Right lobe of liver (tissue), 6 donors: ENCODE measurements at regions not wholly inside any gene's neighbourhood (a gene's known extent, or its start where the extent isn't known, plus 50 kb on each side); places are given as distances from the start of the nearest gene placed in this dataset.

Experiments used
- ATAC-seq, 4 donors: fragments of 200-7000 bp; cut with Tn5 transposase; one replicate each; pipeline ENCODE4 v1.9.1; 2020; ENCODE audit warnings: mild to moderate bottlenecking in 4 of 4, moderate library complexity in 4 of 4
- DNase-seq, 3 donors: peaks; one replicate each; pipeline ENCODE4 v3.0.0-alpha.2; 2020
- H3K27ac ChIP-seq, 3 donors: fragments of 200-600 bp; one replicate each; pipeline ENCODE4 v1.8.0; 2022
- H3K27me3 ChIP-seq, 2 donors: fragments of 200-600 bp; one replicate each; pipeline ENCODE4 v1.8.0; 2022
- H3K36me3 ChIP-seq, 4 donors: fragments of 200-600 bp; sonication (generic) in 1 of 4; one replicate each; pipeline versions ENCODE4 v1.5.1 to v1.8.0; 2017 to 2022; ENCODE audit warnings: control low read depth in 1 of 4
- H3K4me1 ChIP-seq, 4 donors: fragments of 200-600 bp; sonication (generic) in 1 of 4; one replicate each; pipeline versions ENCODE4 v1.5.1 to v1.8.0; 2017 to 2022; ENCODE audit warnings: control low read depth in 1 of 4
- H3K4me3 ChIP-seq, 3 donors: fragments of 200-600 bp; one replicate each; pipeline ENCODE4 v1.8.0; 2022
- H3K9me3 ChIP-seq, 4 donors: fragments of 200-600 bp; sonication (generic) in 1 of 4; one replicate each; pipeline versions ENCODE4 v1.5.1 to v1.8.0; 2017 to 2022; ENCODE audit warnings: control low read depth in 1 of 4
- CTCF ChIP-seq, 4 donors: fragments of 200-600 bp in 3 of 4; fragments of 450-650 bp in 1 of 4; IDR thresholded peaks; one replicate each; pipeline versions ENCODE4 v1.5.1 to v1.8.0; 2016 to 2022; ENCODE audit warnings: antibody characterized with exemption in 4 of 4, mild to moderate bottlenecking in 2 of 4
- POLR2A ChIP-seq: fragments of 450-650 bp; IDR thresholded peaks from one replicate; pipeline ENCODE4 v1.6.1; 2017; ENCODE audit warnings: antibody characterized with exemption, mild to moderate bottlenecking
- WGBS: methylation state at CpG from one replicate; pipeline ENCODE4 v1.1.6; 2018; ENCODE audit warnings: low coverage, low lambda C conversion rate; ENCODE audit not compliant: insufficient coverage; ENCODE audit errors: missing lambda C conversion rate; 5-methylcytosine and 5-hydroxymethylcytosine counted together
- intact Hi-C, 2 donors: fragments of 100-400 bp; cut with DNase I; formaldehyde crosslinking; loops; one replicate each; pipeline versions ENCODE4 v1.11.2 to v1.14.1; 2022
- donor health status: DM: no; HTN: yes; CAD: no.
- donor health status: DM: no; HTN: no; CAD: no.
- donor health status: DM: no; HTN: no; CAD: no.
- donor health status: DM: no; HTN: yes; CAD: no.
- donor health status: DM: no; HTN: yes; CAD: no.

GRCh38 chr1:17916702-17917101 is 161.6 kb downstream of the ACTL8 start:
- H3K4me3 ChIP-seq, result no peak overlapping the region
- no peaks in the 10 kb centered on the region for H3K36me3 ChIP-seq
- H3K4me1 ChIP-seq, result no peaks in the 10 kb centered on the region
- TF ChIP-seq CTCF (IDR thresholded peaks at IDR 0.05) (no peak), POLR2A (no peak)
- no peaks in the 10 kb centered on the region for H3K27me3 ChIP-seq
- WGBS, result no CpG with 5 or more reads among the region's 3 CpGs
- no peak overlapping the region for H3K27ac ChIP-seq
- no peaks in the 10 kb centered on the region for H3K9me3 ChIP-seq
- ATAC-seq, result no peak
- DNase-seq, result no peak
- intact Hi-C loops, result no loop called here

GRCh38 chr1:17919525-17920439 is 164.6 kb downstream of the ACTL8 start:
- Histone ChIP-seq H3K4me3 (no peak overlapping the region), H3K36me3 (no peaks in the 10 kb centered on the region), H3K9me3 (no peaks in the 10 kb centered on the region), H3K27ac (no peak overlapping the region), H3K4me1 (no peaks in the 10 kb centered on the region), H3K27me3 (no peaks in the 10 kb centered on the region)
- WGBS, result 18% methylated on average over 7 of the region's 10 CpGs
- ATAC-seq (peak; percentile 43 to 65 (median 58)), DNase-seq (no peak)
- intact Hi-C loops, result loop anchor here in 1 of 2 donors (10.0 kb wide), 1 partner anchor 185 kb away; the partner anchor contains the start of gene IGSF21
- TF ChIP-seq POLR2A (no peak), CTCF (IDR thresholded peaks at IDR 0.05) (peak in 3 of 4 donors; percentile 22 to 43 (median 32))

DNA sequence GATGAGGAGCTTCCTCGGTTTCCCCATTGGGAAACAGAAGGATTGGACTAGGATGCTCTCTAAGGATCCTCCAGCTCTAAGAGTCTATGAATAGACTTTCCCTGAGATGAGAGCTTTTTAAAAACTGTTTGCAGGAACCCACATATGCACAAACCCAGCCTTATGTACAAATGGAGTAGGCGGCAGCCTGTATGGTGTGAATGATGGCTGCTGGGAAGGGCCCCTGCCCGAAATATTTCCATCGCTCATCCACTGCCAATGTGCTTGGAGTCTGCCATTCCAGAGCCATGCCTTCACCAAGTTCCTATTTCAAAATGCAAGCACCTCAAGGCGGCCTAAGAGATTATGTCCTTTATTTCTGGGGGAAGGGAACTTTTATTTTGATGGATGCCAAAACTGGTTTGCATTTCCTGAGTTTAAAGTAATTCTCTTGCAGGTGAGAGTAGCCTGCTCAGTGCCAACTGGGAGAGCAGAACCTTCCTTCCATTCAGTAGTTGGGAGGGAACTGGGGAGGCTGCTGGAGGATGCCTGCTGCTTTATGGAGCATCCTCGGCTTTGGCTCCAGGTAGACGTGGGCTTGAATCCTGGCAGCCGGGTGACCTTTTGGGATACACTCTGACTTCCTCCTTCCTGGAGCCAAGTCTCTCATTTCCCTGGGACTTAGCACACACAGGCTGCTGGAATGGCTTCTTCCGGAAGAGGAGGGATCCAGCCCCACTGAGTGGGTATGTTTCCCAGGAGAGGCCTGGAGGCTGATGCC is 165.9 kb downstream of the ACTL8 start:
- Histone ChIP-seq H3K4me1 (no peaks in the 10 kb centered on the region), H3K4me3 (no peak overlapping the region), H3K9me3 (no peaks in the 10 kb centered on the region), H3K36me3 (no peaks in the 10 kb centered on the region), H3K27me3 (no peaks in the 10 kb centered on the region), H3K27ac (no peak overlapping the region)
- 46% methylated on average over 5 of the region's 9 CpGs for WGBS
- ATAC-seq (no peak), DNase-seq (no peak)
- TF ChIP-seq CTCF (IDR thresholded peaks at IDR 0.05), result no peak
- no peak for TF ChIP-seq POLR2A
- intact Hi-C loops, result loop anchor here in 1 of 2 donors (10.0 kb wide), 1 partner anchor 184 kb away; the partner anchor contains the start of gene IGSF21

DNA sequence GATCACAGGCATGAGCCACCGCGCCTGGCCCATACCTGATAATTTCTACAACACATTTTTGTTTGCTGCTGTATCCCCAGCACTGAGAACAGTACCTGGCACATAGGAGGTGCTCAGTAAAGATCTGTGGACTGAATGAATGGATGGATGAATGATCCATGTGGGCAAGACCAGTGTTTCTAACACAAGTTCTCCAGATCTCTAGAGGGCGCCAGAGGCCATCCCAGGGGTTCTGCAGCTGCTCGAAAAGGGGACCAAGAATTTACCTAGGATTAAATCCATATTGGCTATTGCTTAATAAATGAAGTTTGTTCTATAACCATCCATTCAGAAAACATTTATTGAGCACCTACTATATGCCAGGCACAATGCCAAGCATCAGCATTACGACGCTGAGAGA is 167.7 kb downstream of the ACTL8 start:
- no peak overlapping the region for H3K27ac ChIP-seq
- no peak overlapping the region for H3K4me3 ChIP-seq
- intact Hi-C loops, result loop anchor here in 1 of 2 donors (10.0 kb wide), 1 partner anchor 182 kb away; the partner anchor contains the start of gene IGSF21
- 7% methylated on average over 6 of the region's 6 CpGs for WGBS
- H3K4me1 ChIP-seq, result no peaks in the 10 kb centered on the region
- TF ChIP-seq POLR2A, result no peak
- TF ChIP-seq CTCF (IDR thresholded peaks at IDR 0.05), result peak; percentile 41 to 59 (median 49)
- DNase-seq, result peak in 1 of 3 donors; percentile 45
- H3K27me3 ChIP-seq, result no peaks in the 10 kb centered on the region
- peak in 3 of 4 donors; percentile 27 to 44 (median 44) for ATAC-seq
- no peaks in the 10 kb centered on the region for H3K36me3 ChIP-seq
- H3K9me3 ChIP-seq, result no peaks in the 10 kb centered on the region
